PC-9 (cell line): ENCODE measurements at regions not wholly inside any gene's neighbourhood (a gene's known extent, or its start where the extent isn't known, plus 50 kb on each side); places are given as distances from the start of the nearest gene placed in this dataset.

Experiments used
- BruUV-seq: library from RNA; stranded (reverse); fragments of 400-500 nt; replicated peaks from 2 replicates; lab custom pipeline; 2021; lab: Mats Ljungman, UMichigan
- CTCF ChIA-PET: fragments of 300-600 bp; sonication (Branson Sonifier 250); formaldehyde crosslinking; loops from one replicate; lab custom pipeline; 2022; ENCODE audit warnings: antibody characterized with exemption; lab: Charles Lee
- POLR2A ChIA-PET: fragments of 300-600 bp; sonication (Branson Sonifier 250); formaldehyde crosslinking; loops from one replicate; lab custom pipeline; 2022; ENCODE audit warnings: antibody characterized with exemption; ENCODE audit not compliant: unreplicated experiment; lab: Charles Lee
- DNase-seq, 2 experiments: peaks; one replicate each; pipeline versions ENCODE4 v3.0.0 to v3.0.0-alpha.2; 2015 to 2022; ENCODE audit warnings: mixed read lengths in 1 of 2
- H2AFZ ChIP-seq: fragments of 200-600 bp; sonication (generic); 2 replicates; pipeline ENCODE4 v1.8.1; 2017; ENCODE audit warnings: antibody characterized with exemption
- H3F3A ChIP-seq: fragments of 200-600 bp; sonication (generic); 2 replicates; pipeline ENCODE4 v1.8.1; 2017; ENCODE audit warnings: antibody characterized with exemption, mild to moderate bottlenecking, low read depth; ENCODE audit not compliant: insufficient read depth
- H3K27ac ChIP-seq: fragments of 200-600 bp; sonication (generic); 2 replicates; pipeline ENCODE4 v1.6.1; 2016; ENCODE audit warnings: mixed run types
- H3K27me3 ChIP-seq: fragments of 200-600 bp; sonication (generic); 2 replicates; pipeline ENCODE4 v1.6.1; 2016; ENCODE audit warnings: low read depth, mixed run types; ENCODE audit not compliant: insufficient read depth
- H3K36me3 ChIP-seq: fragments of 200-600 bp; sonication (generic); 2 replicates; pipeline ENCODE4 v1.6.1; 2016; ENCODE audit warnings: low read depth, mixed run types
- H3K4me1 ChIP-seq: fragments of 200-600 bp; sonication (generic); replicated peaks from 2 replicates; pipeline ENCODE4 v1.6.1; 2016; ENCODE audit warnings: mixed run types; ENCODE audit not compliant: insufficient read depth
- H3K4me2 ChIP-seq: fragments of 200-600 bp; sonication (generic); 2 replicates; pipeline ENCODE4 v1.6.1; 2017; ENCODE audit warnings: mixed run types
- H3K4me3 ChIP-seq: fragments of 200-600 bp; sonication (generic); 2 replicates; pipeline ENCODE4 v1.6.1; 2016; ENCODE audit warnings: mixed run types
- H3K79me2 ChIP-seq: fragments of 200-600 bp; sonication (generic); 2 replicates; pipeline ENCODE4 v1.6.1; 2017; ENCODE audit warnings: low read depth, mixed run types
- H3K9me2 ChIP-seq: fragments of 200-600 bp; sonication (generic); 2 replicates; pipeline ENCODE4 v1.8.1; 2017; ENCODE audit warnings: mild to moderate bottlenecking; ENCODE audit not compliant: insufficient read depth
- H3K9me3 ChIP-seq: fragments of 200-600 bp; sonication (generic); 2 replicates; pipeline ENCODE4 v1.8.1; 2016; ENCODE audit warnings: low read depth; ENCODE audit not compliant: insufficient read depth
- H4K20me1 ChIP-seq: fragments of 200-600 bp; sonication (generic); 2 replicates; pipeline ENCODE4 v1.8.1; 2017; ENCODE audit not compliant: insufficient read depth
- CTCF ChIP-seq: fragments of 200-600 bp; sonication (generic); conservative IDR thresholded peaks from 2 replicates; pipeline ENCODE4 v1.6.1; 2017; ENCODE audit warnings: mixed run types, antibody characterized with exemption, mild to moderate bottlenecking, moderate library complexity
- EZH2 ChIP-seq: fragments of 200-600 bp; sonication (generic); IDR thresholded peaks from 2 replicates; pipeline ENCODE4 v1.8.0; 2017; ENCODE audit warnings: antibody characterized with exemption, low read depth
- intact Hi-C: fragments of 100-400 bp; cut with micrococcal nuclease; formaldehyde crosslinking; loops from one replicate; pipeline ENCODE4 v1.10.0; 2022; ENCODE audit not compliant: unreplicated experiment

- no TSS peak for BruUV-seq
- CTCF ChIA-PET, result no interaction called here
- no peak for DNase-seq
These were observed 609.9 kb downstream of the DNAJB9 start for GRCh38 chr7:109179601-109180000.

GRCh38 chr7:109190766-109191398, 621.2 kb downstream of the DNAJB9 start:
- intact Hi-C loops, result no loop called here
- Histone ChIP-seq H3F3A (no peaks in the 10 kb centered on the region), H3K4me3 (no peak overlapping the region), H3K4me1 (no peaks in the 10 kb centered on the region), H3K79me2 (no peaks in the 10 kb centered on the region), H3K36me3 (no peaks in the 10 kb centered on the region), H2AFZ (no peak overlapping the region), H3K27ac (no peak overlapping the region), H3K4me2 (no peak overlapping the region), H3K27me3 (no peaks in the 10 kb centered on the region), H3K9me2 (no peaks in the 10 kb centered on the region), H4K20me1 (no peaks in the 10 kb centered on the region), H3K9me3 (no peaks in the 10 kb centered on the region)
- ChIA-PET POLR2A (no interaction called here), CTCF (no interaction called here)
- BruUV-seq, result no TSS peak
- TF ChIP-seq CTCF (no peak), EZH2 (no peak)
- no peak for DNase-seq

More at GRCh38 chr7:109179601-109180000, 609.9 kb downstream of the DNAJB9 start:
- H3K27ac ChIP-seq, result no peak overlapping the region
- no peaks in the 10 kb centered on the region for H3K79me2 ChIP-seq
- POLR2A ChIA-PET, result no interaction called here
- H3K4me3 ChIP-seq, result no peak overlapping the region
- no peaks in the 10 kb centered on the region for H4K20me1 ChIP-seq
- TF ChIP-seq EZH2 (no peak), CTCF (no peak)
- no peaks in the 10 kb centered on the region for H3K4me1 ChIP-seq
- no peaks in the 10 kb centered on the region; the same call in 1 of the 2 replicates for H3K9me2 ChIP-seq
- H3F3A ChIP-seq, result no peaks in the 10 kb centered on the region
- no peaks in the 10 kb centered on the region for H3K27me3 ChIP-seq
- H3K4me2 ChIP-seq, result no peak overlapping the region
- intact Hi-C loops, result no loop called here
- H3K36me3 ChIP-seq, result no peaks in the 10 kb centered on the region
- H2AFZ ChIP-seq, result no peak overlapping the region
- H3K9me3 ChIP-seq, result peaks cover 5% of the 10 kb centered on the region; the same call in 1 of the 2 replicates

- TF ChIP-seq CTCF (0 out of 2 replicates have a peak, but pooled peaks have one; percentile 33), EZH2 (no peak)
- H3K4me3 ChIP-seq, result no peak overlapping the region
- H3K9me3 ChIP-seq, result no peaks in the 10 kb centered on the region
- no peak overlapping the region for H3K4me2 ChIP-seq
- no peaks in the 10 kb centered on the region for H3K4me1 ChIP-seq
- no peak for DNase-seq
- H3K27ac ChIP-seq, result no peak overlapping the region
- no peaks in the 10 kb centered on the region; the same call in 1 of the 2 replicates for H3K9me2 ChIP-seq
- no peaks in the 10 kb centered on the region for H3K36me3 ChIP-seq
- intact Hi-C loops, result no loop called here
- H4K20me1 ChIP-seq, result no peaks in the 10 kb centered on the region
- no peaks in the 10 kb centered on the region for H3F3A ChIP-seq
- no peaks in the 10 kb centered on the region for H3K27me3 ChIP-seq
- no TSS peak for BruUV-seq
- no peak overlapping the region for H2AFZ ChIP-seq
- no peaks in the 10 kb centered on the region for H3K79me2 ChIP-seq
- ChIA-PET POLR2A (no interaction called here), CTCF (no interaction called here)
These were observed 636.5 kb downstream of the DNAJB9 start for GRCh38 chr7:109206196-109206595.
